Liver (tissue), 8 donors: ENCODE measurements at regions not wholly inside any gene's neighbourhood (a gene's known extent, or its start where the extent isn't known, plus 50 kb on each side); places are given as distances from the start of the nearest gene placed in this dataset.

Experiments
- DNase-seq: peaks from one replicate; pipeline ENCODE4 v3.0.0-alpha.2; 2017; ENCODE audit warnings: low spot score
- H3K27ac ChIP-seq, 2 donors: one replicate each; pipeline ENCODE4 v1.7.0; 2013; ENCODE audit warnings: inconsistent platforms in 2 of 2, low read length in 2 of 2, control low read depth in 1 of 2, low read depth in 1 of 2, mild to moderate bottlenecking in 1 of 2
- H3K27me3 ChIP-seq, 4 donors: one replicate each; pipeline versions ENCODE4 v1.6.1 to v1.7.0; 2013; ENCODE audit warnings: low read length in 3 of 4, inconsistent platforms in 1 of 4, mild to moderate bottlenecking in 1 of 4, moderate library complexity in 1 of 4; ENCODE audit not compliant: control insufficient read depth in 4 of 4, insufficient read depth in 4 of 4
- H3K36me3 ChIP-seq, 4 donors: one replicate each; pipeline versions ENCODE4 v1.6.1 to v1.7.0; 2013; ENCODE audit warnings: low read length in 3 of 4, mild to moderate bottlenecking in 3 of 4, low read depth in 1 of 4, moderate library complexity in 1 of 4; ENCODE audit not compliant: control insufficient read depth in 4 of 4, insufficient read depth in 3 of 4
- H3K4me1 ChIP-seq, 4 donors: one replicate each; pipeline versions ENCODE4 v1.6.1 to v1.7.0; 2013; ENCODE audit warnings: low read length in 3 of 4, mild to moderate bottlenecking in 3 of 4, moderate library complexity in 1 of 4; ENCODE audit not compliant: control insufficient read depth in 4 of 4, insufficient read depth in 4 of 4
- H3K4me3 ChIP-seq, 3 donors: one replicate each; pipeline versions ENCODE4 v1.6.1 to v1.7.0; 2013; ENCODE audit warnings: low read length in 3 of 3, control low read depth in 1 of 3, low read depth in 1 of 3, mild to moderate bottlenecking in 1 of 3
- H3K9ac ChIP-seq, 2 donors: one replicate each; pipeline ENCODE4 v1.7.0; 2013; ENCODE audit warnings: low read length in 2 of 2, mild to moderate bottlenecking in 2 of 2, moderate library complexity in 2 of 2, control low read depth in 1 of 2, low read depth in 1 of 2
- H3K9me3 ChIP-seq, 4 donors: one replicate each; pipeline versions ENCODE4 v1.6.1 to v1.7.0; 2013; ENCODE audit warnings: low read length in 3 of 4; ENCODE audit not compliant: control insufficient read depth in 4 of 4
- ATF3 ChIP-seq: IDR thresholded peaks from 2 replicates; pipeline ENCODE4 v1.6.1; 2016; ENCODE audit warnings: antibody characterized with exemption
- CTCF ChIP-seq: fragments of 150-350 bp; IDR thresholded peaks from 2 replicates; pipeline ENCODE4 v1.5.1; 2017; ENCODE audit warnings: improper control_type of control experiment, low read depth, low read length; ENCODE audit not compliant: missing input control
- EGR1 ChIP-seq, 2 donors: IDR thresholded peaks; 2 replicates each; pipeline ENCODE4 v1.6.1; 2016 to 2018; ENCODE audit warnings: antibody characterized with exemption in 2 of 2, low read depth in 2 of 2
- FOXA1 ChIP-seq: IDR thresholded peaks from 2 replicates; pipeline ENCODE4 v1.6.1; 2016; ENCODE audit warnings: antibody characterized with exemption
- FOXA2 ChIP-seq: IDR thresholded peaks from 2 replicates; pipeline ENCODE4 v1.6.1; 2016; ENCODE audit warnings: antibody characterized with exemption
- GABPA ChIP-seq, 2 donors: IDR thresholded peaks in 1 of 2; conservative IDR thresholded peaks in 1 of 2; 2 replicates each; pipeline ENCODE4 v1.6.1; 2016; ENCODE audit warnings: antibody characterized with exemption in 2 of 2, mild to moderate bottlenecking in 1 of 2, moderate library complexity in 1 of 2
- HNF4A ChIP-seq, 2 donors: conservative IDR thresholded peaks; 2 replicates each; pipeline ENCODE4 v1.6.1; 2016; ENCODE audit warnings: antibody characterized with exemption in 2 of 2, mild to moderate bottlenecking in 2 of 2
- HNF4G ChIP-seq: IDR thresholded peaks from 2 replicates; pipeline ENCODE4 v1.6.1; 2016; ENCODE audit warnings: antibody characterized with exemption
- JUND ChIP-seq, 2 donors: IDR thresholded peaks; 2 replicates each; pipeline ENCODE4 v1.6.1; 2016; ENCODE audit warnings: antibody characterized with exemption in 2 of 2
- MAX ChIP-seq: IDR thresholded peaks from 2 replicates; pipeline ENCODE4 v1.6.1; 2016; ENCODE audit warnings: antibody characterized with exemption
- NR2F2 ChIP-seq: IDR thresholded peaks from 2 replicates; pipeline ENCODE4 v1.6.1; 2016; ENCODE audit warnings: antibody characterized with exemption
- RAD21 ChIP-seq, 2 donors: IDR thresholded peaks; 2 replicates each; pipeline ENCODE4 v1.6.1; 2016; ENCODE audit warnings: antibody characterized with exemption in 2 of 2, mild to moderate bottlenecking in 2 of 2
- REST ChIP-seq: IDR thresholded peaks from 2 replicates; pipeline ENCODE4 v1.6.1; 2016; ENCODE audit warnings: antibody characterized with exemption, mild to moderate bottlenecking
- RXRA ChIP-seq, 2 donors: IDR thresholded peaks; 2 replicates each; pipeline ENCODE4 v1.6.1; 2017 to 2018; ENCODE audit warnings: antibody characterized with exemption in 2 of 2, mild to moderate bottlenecking in 1 of 2
- SP1 ChIP-seq: IDR thresholded peaks from 2 replicates; pipeline ENCODE4 v1.6.1; 2018; ENCODE audit warnings: antibody characterized with exemption, mild to moderate bottlenecking
- TAF1 ChIP-seq: conservative IDR thresholded peaks from 2 replicates; pipeline ENCODE4 v1.6.1; 2016; ENCODE audit warnings: antibody characterized with exemption, mild to moderate bottlenecking
- YY1 ChIP-seq: IDR thresholded peaks from 2 replicates; pipeline ENCODE4 v1.6.1; 2016; ENCODE audit warnings: antibody characterized with exemption, mild to moderate bottlenecking
- ZBTB33 ChIP-seq: IDR thresholded peaks from 2 replicates; pipeline ENCODE4 v1.6.1; 2016; ENCODE audit warnings: antibody characterized with exemption
- WGBS: extraction: QIAGEN DNeasy Blood & Tissue Kit; methylation state at CpG from one replicate; pipeline ENCODE4 v1.1.7; 2013; 5-methylcytosine and 5-hydroxymethylcytosine counted together
- donor health status: healthy.
- donor health status: healthy.
- donor health status: healthy.
- donor health status: healthy.
- donor health status: healthy.

- Histone ChIP-seq H3K4me1 (peaks cover 6 to 11% (median 8%) of the 10 kb centered on the region in 4 donors), H3K36me3 (no peaks in the 10 kb centered on the region), H3K9me3 (no peaks in the 10 kb centered on the region), H3K27ac (peak overlapping the region; percentile 41 to 50), H3K9ac (no peak overlapping the region), H3K27me3 (no peaks in the 10 kb centered on the region), H3K4me3 (no peak overlapping the region)
- 19% methylated on average over 38 of the region's 38 CpGs for WGBS
- no peak for TF ChIP-seq ATF3
- TF ChIP-seq FOXA2 = no peak
- TF ChIP-seq GABPA (IDR thresholded peaks at IDR 0.05 in 1 of 2, conservative IDR thresholded peaks at IDR 0.05 in 1 of 2) = no peak
- TF ChIP-seq SP1 = no peak
- TF ChIP-seq HNF4A (conservative IDR thresholded peaks at IDR 0.05) = no peak
- no peak for TF ChIP-seq YY1
- TF ChIP-seq JUND (IDR thresholded peaks at IDR 0.05) = no peak
- TF ChIP-seq RAD21 (IDR thresholded peaks at IDR 0.05) = no peak
- TF ChIP-seq CTCF = no peak
- no peak for TF ChIP-seq RXRA (IDR thresholded peaks at IDR 0.05)
- TF ChIP-seq FOXA1 = no peak
- no peak for TF ChIP-seq REST
- no peak for TF ChIP-seq TAF1
- no peak for TF ChIP-seq MAX
- TF ChIP-seq EGR1 (IDR thresholded peaks at IDR 0.05; ENCODE audit: low read depth in 2 of 2) = no peak
- no peak for DNase-seq
Measured at GRCh38 chr22:23522623-23523251, 57.4 kb downstream of the IGLL1 start.

GRCh38 chr22:23521441-23522113 is 58.5 kb downstream of the IGLL1 start:
- H3K9me3 ChIP-seq = no peaks in the 10 kb centered on the region
- peak overlapping the region in 1 of 2 donors; percentile 16 for H3K9ac ChIP-seq
- H3K27ac ChIP-seq = peak overlapping the region; percentile 73 to 80
- H3K4me1 ChIP-seq = peaks cover 6 to 11% (median 8%) of the 10 kb centered on the region in 4 donors
- TF ChIP-seq JUND (IDR thresholded peaks at IDR 0.05) (no peak), ZBTB33 (no peak), FOXA1 (no peak), HNF4A (conservative IDR thresholded peaks at IDR 0.05) (no peak), FOXA2 (no peak), GABPA (IDR thresholded peaks at IDR 0.05 in 1 of 2, conservative IDR thresholded peaks at IDR 0.05 in 1 of 2) (no peak), RAD21 (IDR thresholded peaks at IDR 0.05) (peak in 1 of 2 donors; percentile 3), MAX (no peak), EGR1 (IDR thresholded peaks at IDR 0.05; ENCODE audit: low read depth in 2 of 2) (no peak), SP1 (peak; percentile 19), RXRA (IDR thresholded peaks at IDR 0.05) (no peak), CTCF (no peak), NR2F2 (no peak), HNF4G (no peak)
- peak overlapping the region in 2 of 3 donors; percentile 52 to 66 for H3K4me3 ChIP-seq
- H3K27me3 ChIP-seq = no peaks in the 10 kb centered on the region
- WGBS = under 1% methylated on average over 65 of the region's 65 CpGs
- no peaks in the 10 kb centered on the region for H3K36me3 ChIP-seq
- peak; percentile 80 for DNase-seq
